ENCODE measurements at regions not wholly inside any gene's neighbourhood (a gene's known extent, or its start where the extent isn't known, plus 50 kb on each side); places are given as distances from the start of the nearest gene placed in this dataset.

DNA sequence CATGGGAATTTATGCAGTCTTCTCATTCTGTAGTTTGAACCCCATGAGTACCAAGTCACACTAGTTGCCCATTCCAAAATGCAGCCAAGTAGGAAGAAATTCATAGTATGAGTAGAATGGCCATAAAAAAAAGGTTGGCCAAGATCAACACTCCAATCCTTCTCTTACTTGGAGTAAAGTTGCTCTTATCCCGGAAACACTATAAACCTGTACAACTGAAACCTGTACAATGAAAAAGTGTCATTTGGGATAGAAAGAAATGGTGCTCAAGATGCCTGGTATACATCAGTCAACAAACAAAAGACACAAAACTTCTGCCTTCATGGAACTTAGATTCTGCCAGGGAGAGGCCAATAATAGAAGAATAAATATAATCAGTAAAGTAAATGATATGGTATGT is 325.0 kb downstream of the NFIB start:
- no peak for DNase-seq

DNA sequence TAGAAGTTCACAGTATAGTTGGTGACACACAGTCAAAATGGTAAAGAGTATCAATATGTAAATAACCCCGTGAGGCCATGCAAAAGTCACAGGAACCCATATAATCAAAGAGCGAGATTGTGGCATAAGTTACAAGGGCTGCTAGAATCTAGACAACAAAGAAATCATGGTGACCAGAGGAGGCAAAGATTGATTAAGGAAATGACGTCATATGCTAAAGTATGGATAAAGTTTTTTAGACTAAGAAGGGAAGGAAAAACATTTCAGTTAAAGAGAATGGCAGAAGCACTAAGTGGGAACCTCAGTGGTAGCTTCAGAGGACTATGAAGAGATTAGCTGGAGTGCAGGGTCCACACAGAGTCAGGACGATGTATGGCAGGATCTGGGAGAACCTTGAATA is 330.3 kb downstream of the NFIB start:
- no peak for DNase-seq

- no peak for DNase-seq
Measured at GRCh38 chr9:13979941-13980318, 334.0 kb downstream of the NFIB start.

GRCh38 chr9:13975611-13976290 is 338.2 kb downstream of the NFIB start:
- DNase-seq: no peak

GRCh38 chr9:13974891-13975290 is 339.1 kb downstream of the NFIB start:
- DNase-seq: no peak

DNA sequence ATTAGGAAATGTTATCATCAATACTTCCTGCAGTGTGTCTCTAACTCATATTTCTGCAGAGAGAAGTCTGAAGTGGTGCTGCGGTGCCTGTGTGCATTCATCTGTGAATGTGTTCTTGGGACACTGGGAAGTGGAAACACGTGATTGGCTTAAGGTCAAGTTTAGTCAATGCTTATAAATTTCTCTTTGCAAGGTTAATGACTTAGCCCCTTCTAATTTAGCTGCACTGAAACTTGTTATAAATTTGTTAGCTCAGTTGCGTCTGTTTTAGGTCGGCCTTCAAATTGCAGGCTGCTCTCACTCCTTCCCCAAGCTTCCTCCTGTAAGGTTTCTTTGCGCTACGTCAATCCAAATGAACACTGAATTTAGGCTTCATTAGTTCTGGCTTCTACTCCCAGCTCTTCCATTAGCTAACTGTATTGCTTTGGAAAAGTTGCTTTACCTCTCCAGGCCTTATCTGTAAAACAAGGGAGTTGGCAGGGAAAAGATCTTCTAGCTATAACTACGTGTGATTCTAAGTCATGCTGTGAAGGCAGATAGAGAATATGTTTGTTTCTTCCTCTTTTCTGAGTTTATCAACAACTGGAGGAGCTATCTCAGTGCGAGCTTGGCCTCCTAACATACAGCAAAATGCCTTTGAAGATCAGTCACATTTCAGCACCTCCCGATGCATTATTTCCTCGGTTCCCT is 341.8 kb downstream of the NFIB start:
- DNase-seq: no peak

GRCh38 chr9:13971415-13971814 is 342.5 kb downstream of the NFIB start:
- DNase-seq: no peak

DNA sequence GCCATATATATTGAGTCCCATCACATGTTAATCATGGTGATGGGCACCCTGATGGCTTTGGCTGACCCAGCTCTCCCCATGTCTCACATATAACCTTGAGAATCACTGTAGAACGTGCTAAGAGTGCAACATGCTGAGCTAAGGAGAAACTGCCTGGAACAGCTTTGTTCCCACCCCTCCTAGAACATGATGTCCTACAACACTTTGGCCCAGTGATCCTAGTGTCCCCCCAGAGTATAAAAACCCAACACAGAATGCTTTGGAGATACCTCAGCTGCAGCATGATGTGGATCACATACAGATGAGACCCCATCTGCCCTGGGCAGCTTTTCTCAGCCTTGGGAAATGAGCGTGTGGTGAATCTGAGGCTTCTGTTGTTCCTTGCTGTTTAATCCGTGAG is 343.5 kb downstream of the NFIB start:
- DNase-seq: no peak

- DNase-seq: no peak
Measured at GRCh38 chr9:13970018-13970417, 343.9 kb downstream of the NFIB start.

- no peak for DNase-seq
Measured at GRCh38 chr9:13967438-13967837, 346.5 kb downstream of the NFIB start.

DNA sequence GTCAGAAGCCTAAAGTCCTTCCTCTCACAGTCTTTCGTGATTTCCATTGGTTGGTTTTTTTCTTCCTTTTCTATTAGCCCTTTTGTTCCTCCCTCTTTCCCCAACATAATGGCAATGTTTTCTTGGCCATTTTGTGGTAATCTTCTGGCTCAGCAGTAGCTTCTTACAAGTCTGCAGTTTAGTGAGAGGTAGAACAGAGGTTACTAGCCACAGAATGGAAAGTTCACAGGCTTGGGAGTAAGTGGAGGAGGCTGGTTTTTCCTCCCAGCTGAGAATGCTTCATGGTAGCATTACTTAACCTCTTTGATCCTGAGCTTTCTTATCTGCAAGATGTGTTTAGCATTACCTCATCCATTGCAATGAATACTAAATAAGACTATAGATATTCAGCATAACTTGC is 346.9 kb downstream of the NFIB start:
- DNase-seq: no peak

DNA sequence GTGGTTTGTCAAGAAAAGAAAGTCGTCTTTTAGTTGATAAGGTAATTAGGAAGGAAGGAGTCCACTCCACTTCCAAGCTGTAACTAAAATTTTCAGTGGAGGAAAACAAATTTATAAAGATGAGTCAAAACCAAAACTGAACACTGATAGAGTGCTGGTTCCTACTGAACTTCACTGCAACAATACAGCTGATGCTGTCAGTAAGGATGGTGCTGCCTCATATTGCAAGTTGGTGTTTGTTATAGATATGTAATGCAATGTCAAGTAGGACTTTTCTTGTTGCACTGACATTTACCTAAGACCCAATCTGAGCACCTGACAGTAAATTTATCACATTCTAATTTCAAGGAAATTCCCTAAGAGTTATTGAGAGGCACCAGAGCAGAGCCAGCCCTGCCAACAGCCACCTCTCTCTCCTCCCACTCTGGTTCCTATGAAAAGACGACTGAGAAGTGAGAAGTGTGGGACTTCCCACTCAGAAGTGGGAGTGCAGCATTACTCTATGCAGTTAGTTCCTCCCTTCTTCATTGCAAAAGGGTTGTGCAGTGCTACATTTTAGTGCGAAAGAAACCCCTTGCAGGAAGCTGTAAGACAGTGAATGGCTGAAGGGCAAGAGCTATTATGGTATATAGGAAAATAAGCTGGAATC is 350.8 kb downstream of the NFIB start:
- no peak for DNase-seq

DNA sequence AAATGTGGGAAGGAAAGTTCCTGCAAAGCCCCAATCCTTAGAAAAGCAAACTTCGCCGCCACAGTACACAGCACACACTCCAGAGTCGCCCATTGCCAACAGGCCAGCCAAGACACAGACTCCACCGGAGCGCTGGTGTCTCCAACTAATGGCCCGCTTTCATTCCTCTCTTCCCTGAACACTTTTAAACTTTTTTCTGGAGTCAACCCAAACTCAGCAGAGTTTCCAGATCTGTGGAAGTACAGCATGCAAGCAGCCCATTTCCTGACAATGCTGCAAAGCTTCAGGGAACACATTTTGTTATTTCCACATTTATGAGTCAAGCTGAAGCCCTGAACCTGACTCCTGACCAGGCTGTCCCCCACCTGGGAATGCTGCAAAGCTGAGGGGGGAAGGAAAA is 351.9 kb downstream of the NFIB start:
- peak; percentile 65 for DNase-seq

GRCh38 chr9:13960011-13960765 is 353.8 kb downstream of the NFIB start:
- no peak for DNase-seq

DNA sequence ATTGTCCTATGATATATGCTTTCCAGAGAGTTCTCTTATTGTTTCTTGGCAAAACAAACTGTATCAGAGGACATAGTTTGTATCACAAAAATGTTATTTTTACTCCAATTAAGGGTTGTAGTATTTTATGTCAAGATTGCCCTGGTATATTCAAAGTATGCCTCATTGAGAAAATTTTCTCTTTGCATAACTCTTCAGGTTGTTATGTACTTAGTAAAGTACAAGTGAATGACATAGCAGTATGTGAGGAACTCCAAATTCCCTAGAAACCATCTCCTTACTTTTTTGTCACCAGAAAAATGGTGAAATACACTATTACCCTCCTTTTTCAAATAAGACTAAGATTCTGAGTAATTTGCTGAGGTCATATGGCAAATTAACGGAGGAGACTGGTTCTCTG is 355.3 kb downstream of the NFIB start:
- no peak for DNase-seq

GRCh38 chr9:13957089-13957488 is 356.9 kb downstream of the NFIB start:
- no peak for DNase-seq

DNA sequence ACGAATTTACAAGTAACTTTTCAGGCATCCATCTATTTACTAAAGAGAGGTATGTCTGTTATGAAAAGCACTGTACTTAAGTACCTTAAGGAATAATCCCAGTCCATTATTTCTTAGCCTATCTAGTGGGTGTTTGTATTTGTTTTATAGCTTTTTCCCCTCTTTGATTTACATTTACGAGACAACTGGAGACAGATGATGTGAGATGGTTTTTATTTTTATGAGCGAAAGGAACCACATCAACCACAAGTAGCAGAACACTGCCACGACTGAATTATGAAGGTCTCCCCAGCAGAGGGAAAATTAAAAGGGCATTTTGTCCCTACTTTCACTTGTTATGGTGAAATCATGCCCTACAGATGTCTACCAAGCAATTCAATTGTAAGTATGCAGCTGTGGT is 357.8 kb downstream of the NFIB start:
- DNase-seq: no peak

DNA sequence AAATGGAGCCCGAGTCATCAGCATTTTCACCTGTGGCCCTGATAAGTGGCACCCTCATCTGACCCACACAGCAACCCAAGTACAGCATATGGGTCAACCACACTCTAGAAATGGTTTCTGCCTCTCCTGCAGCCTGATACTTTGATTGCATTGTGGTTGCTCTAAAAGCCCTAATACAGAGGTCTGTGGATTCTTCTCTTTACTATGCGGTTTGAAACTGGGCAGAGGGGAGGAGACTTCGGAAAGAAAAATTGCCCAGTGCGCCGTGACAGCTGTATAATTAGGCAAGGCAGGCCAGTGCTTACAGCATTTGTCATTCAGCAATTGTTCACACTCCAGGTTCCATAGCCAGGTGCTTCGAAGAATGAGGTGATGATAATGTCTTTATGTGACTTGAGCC is 361.0 kb downstream of the NFIB start:
- no peak for DNase-seq

DNA sequence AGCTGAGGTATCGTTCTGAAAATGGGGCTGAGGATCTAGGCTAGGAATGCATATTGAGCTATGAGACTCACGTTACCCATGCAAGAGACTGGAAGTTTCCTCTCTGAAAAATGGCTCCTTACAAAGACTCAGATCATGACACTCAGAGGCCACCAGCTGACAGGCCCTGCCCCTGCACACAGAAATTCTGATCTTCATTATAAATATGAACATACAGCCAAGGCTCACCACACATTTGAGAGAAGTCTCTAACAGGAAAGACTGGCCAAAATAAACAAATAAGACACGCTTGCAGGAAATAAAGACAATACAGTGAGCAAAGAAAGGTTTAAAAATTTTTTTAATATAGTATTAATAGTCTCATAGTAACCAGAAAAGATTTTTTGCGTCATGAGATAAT is 365.9 kb downstream of the NFIB start:
- DNase-seq: no peak

GRCh38 chr9:13943176-13943575 is 370.8 kb downstream of the NFIB start:
- DNase-seq: no peak

GRCh38 chr9:13942695-13943094 is 371.2 kb downstream of the NFIB start:
- DNase-seq: no peak

- DNase-seq: no peak
Measured at GRCh38 chr9:13942201-13942600, 371.7 kb downstream of the NFIB start.

DNA sequence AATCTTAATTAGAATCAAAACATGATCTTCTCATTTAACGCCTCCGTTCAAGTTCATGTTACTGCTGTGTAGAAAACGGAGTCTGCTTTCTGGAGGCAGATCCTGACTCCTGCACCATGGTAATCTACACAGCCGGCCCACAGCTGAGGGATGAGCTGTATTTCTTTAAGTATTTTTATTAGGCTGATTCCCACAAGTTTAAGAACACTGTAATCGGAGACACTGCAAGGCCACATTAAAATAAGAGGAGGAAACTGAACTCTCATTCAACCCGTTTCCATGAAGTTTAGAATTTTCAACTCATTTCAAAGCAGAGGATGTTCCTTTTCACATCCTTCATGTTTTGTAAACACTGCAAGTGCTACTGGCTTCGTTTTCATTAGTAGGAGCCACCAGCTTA is 372.2 kb downstream of the NFIB start:
- DNase-seq: peak; percentile 72

All from right hindlimb (tissue), 1 donor.